ENCODE measurements at regions not wholly inside any gene's neighbourhood (a gene's known extent, or its start where the extent isn't known, plus 50 kb on each side); places are given as distances from the start of the nearest gene placed in this dataset.
"Not testable (repeated sequence)": the region's sequence is repeated elsewhere in the genome, so short reads cannot be mapped to it uniquely, and the experiment has no call there.

- DNase-seq: no peak
Observed at GRCh38 chrX:124426288-124427169, 80.2 kb downstream of the SH2D1A start.

GRCh38 chrX:124433186-124433585 is 86.8 kb downstream of the SH2D1A start:
- no peak for DNase-seq

GRCh38 chrX:124435616-124436015 is 89.3 kb downstream of the SH2D1A start:
- DNase-seq: no peak

- DNase-seq: no peak
Observed at GRCh38 chrX:124440695-124441094, 94.3 kb downstream of the SH2D1A start.

- DNase-seq: no peak
Observed at GRCh38 chrX:124441971-124442590, 95.7 kb downstream of the SH2D1A start.

GRCh38 chrX:124455966-124456365 is 109.6 kb downstream of the SH2D1A start:
- no peak for DNase-seq

- DNase-seq: not testable (repeated sequence)
Observed at GRCh38 chrX:124459851-124460250, 113.5 kb downstream of the SH2D1A start.

- no peak for DNase-seq
Observed at GRCh38 chrX:124462931-124463330, 116.6 kb downstream of the SH2D1A start.

- DNase-seq: no peak
Observed at GRCh38 chrX:124467202-124467601, 120.8 kb downstream of the SH2D1A start.

- no peak for DNase-seq
Observed at GRCh38 chrX:124475358-124475757, 129.0 kb downstream of the SH2D1A start.

- no peak for DNase-seq
Observed at GRCh38 chrX:124476562-124476961, 130.2 kb downstream of the SH2D1A start.

GRCh38 chrX:124478046-124478445 is 131.7 kb downstream of the SH2D1A start:
- no peak for DNase-seq

GRCh38 chrX:124488412-124489161 is 142.2 kb downstream of the SH2D1A start:
- DNase-seq: no peak

GRCh38 chrX:124493984-124494383 is 147.6 kb downstream of the SH2D1A start:
- DNase-seq: no peak

- DNase-seq: no peak
Observed at GRCh38 chrX:124497386-124497785, 151.0 kb downstream of the SH2D1A start.

GRCh38 chrX:124501586-124501985 is 155.2 kb downstream of the SH2D1A start:
- no peak for DNase-seq

- DNase-seq: no peak
Observed at GRCh38 chrX:124502166-124502565, 155.8 kb downstream of the SH2D1A start.

- DNase-seq: no peak
Observed at GRCh38 chrX:124502599-124502998, 156.2 kb downstream of the SH2D1A start.

GRCh38 chrX:124504111-124504983 is 158.0 kb downstream of the SH2D1A start:
- DNase-seq: no peak

- DNase-seq: no peak
Observed at GRCh38 chrX:124506066-124506465, 159.7 kb downstream of the SH2D1A start.

- no peak for DNase-seq
Observed at GRCh38 chrX:124507246-124507645, 160.9 kb downstream of the SH2D1A start.

GRCh38 chrX:124518885-124519284 is 172.5 kb downstream of the SH2D1A start:
- no peak for DNase-seq

GRCh38 chrX:124524852-124525251 is 178.5 kb downstream of the SH2D1A start:
- DNase-seq: no peak

Data from activated CD4-positive, alpha-beta T cell treated with anti-CD3 and anti-CD28 coated beads for 4 hours (primary cell).